Ramos (cell line): ENCODE measurements at regions not wholly inside any gene's neighbourhood (a gene's known extent, or its start where the extent isn't known, plus 50 kb on each side); places are given as distances from the start of the nearest gene placed in this dataset.
"Not testable (repeated sequence)": the region's sequence is repeated elsewhere in the genome, so short reads cannot be mapped to it uniquely, and the experiment has no call there.

Source experiments
- in situ Hi-C: fragments of 300-500 bp; cut with MboI; formaldehyde crosslinking; loops from one replicate; pipeline ENCODE4 v1.14.3; 2022; ENCODE audit warnings: low sequenced_read_pairs; ENCODE audit not compliant: unreplicated experiment

- in situ Hi-C loops: loop anchor here (10.0 kb wide), 1 partner anchor 226 kb away; no protein-coding TSS in a partner anchor
Measured at GRCh38 chr3:193040836-193041672, 123.4 kb upstream of the MB21D2 start.

GRCh38 chr3:193046371-193046770 lies 128.7 kb upstream of the MB21D2 start:
- in situ Hi-C loops: loop anchor here (10.0 kb wide), 1 partner anchor 232 kb away; no protein-coding TSS in a partner anchor

GRCh38 chr3:193047461-193047860 lies 129.8 kb upstream of the MB21D2 start:
- in situ Hi-C loops: loop anchor here (10.0 kb wide), 1 partner anchor 233 kb away; no protein-coding TSS in a partner anchor

GRCh38 chr3:193048127-193048526 lies 130.5 kb upstream of the MB21D2 start:
- in situ Hi-C loops: loop anchor here (10.0 kb wide), 1 partner anchor 233 kb away; no protein-coding TSS in a partner anchor

GRCh38 chr3:193049935-193050334 lies 132.3 kb upstream of the MB21D2 start:
- in situ Hi-C loops: loop anchor here (10.0 kb wide), 1 partner anchor 235 kb away; no protein-coding TSS in a partner anchor

- in situ Hi-C loops: no loop called here
Measured at GRCh38 chr3:193051314-193051713, 133.7 kb upstream of the MB21D2 start.

GRCh38 chr3:193052354-193053045 lies 134.8 kb upstream of the MB21D2 start:
- in situ Hi-C loops: no loop called here

GRCh38 chr3:193053046-193053435 lies 135.4 kb upstream of the MB21D2 start:
- in situ Hi-C loops: no loop called here

- in situ Hi-C loops: no loop called here
Measured at GRCh38 chr3:193055352-193055751, 137.7 kb upstream of the MB21D2 start.

GRCh38 chr3:193057616-193058015 lies 140.0 kb upstream of the MB21D2 start:
- in situ Hi-C loops: no loop called here

- in situ Hi-C loops: no loop called here
Measured at GRCh38 chr3:193060748-193061546, 143.3 kb upstream of the MB21D2 start.

- in situ Hi-C loops: no loop called here
Measured at GRCh38 chr3:193068365-193068764, 150.7 kb upstream of the MB21D2 start.

- in situ Hi-C loops: not testable (repeated sequence)
Measured at GRCh38 chr3:193069732-193070131, 152.1 kb upstream of the MB21D2 start.

GRCh38 chr3:193078996-193079753 lies 161.5 kb upstream of the MB21D2 start:
- in situ Hi-C loops: no loop called here

GRCh38 chr3:193080821-193081365 lies 160.1 kb upstream of the PLAAT1 start:
- in situ Hi-C loops: no loop called here

GRCh38 chr3:193085655-193086054 lies 155.4 kb upstream of the PLAAT1 start:
- in situ Hi-C loops: no loop called here

- in situ Hi-C loops: no loop called here
Measured at GRCh38 chr3:193086681-193087080, 154.3 kb upstream of the PLAAT1 start.

GRCh38 chr3:193087336-193087735 lies 153.7 kb upstream of the PLAAT1 start:
- in situ Hi-C loops: no loop called here

- in situ Hi-C loops: no loop called here
Measured at GRCh38 chr3:193095366-193095765, 145.7 kb upstream of the PLAAT1 start.
